ENCODE measurements at regions not wholly inside any gene's neighbourhood (a gene's known extent, or its start where the extent isn't known, plus 50 kb on each side); places are given as distances from the start of the nearest gene placed in this dataset.

GRCh38 chr2:183530333-183530901, 406.2 kb downstream of the NUP35 start:
- H3K4me1 ChIP-seq (ENCODE audit: insufficient read depth, low read length) = no peaks in the 10 kb centered on the region
- H3K4me3 Mint-ChIP-seq = no peak overlapping the region
- peaks cover 6% of the 10 kb centered on the region for H3K9me3 Mint-ChIP-seq
- no peaks in the 10 kb centered on the region for H3K27me3 Mint-ChIP-seq
- ChIA-PET CTCF (no interaction called here), POLR2A (no interaction called here)
- H3K4me3 ChIP-seq (ENCODE audit: low read length) = no peak overlapping the region
- intact Hi-C loops (cut with DNase I, micrococcal nuclease) = no loop called here
- no peaks in the 10 kb centered on the region for H3K36me3 Mint-ChIP-seq (ENCODE audit: low read depth)
- DNase-seq (no peak), ATAC-seq (ENCODE audit: poor library complexity) (no peak)
- H3K27me3 ChIP-seq (ENCODE audit: control insufficient read depth in 1 of 2, insufficient read depth in 2 of 2, low read length in 2 of 2) = no peaks in the 10 kb centered on the region
- no peak overlapping the region for H3K27ac ChIP-seq (ENCODE audit: low read depth in 1 of 2, low read length in 2 of 2)
- H3K36me3 ChIP-seq (ENCODE audit: insufficient read depth, low read length) = no peaks in the 10 kb centered on the region
- no peaks in the 10 kb centered on the region for H3K9me3 ChIP-seq (ENCODE audit: control insufficient read depth in 1 of 2, insufficient read depth in 1 of 2, low read length in 2 of 2)
- no peaks in the 10 kb centered on the region for H3K4me1 Mint-ChIP-seq (ENCODE audit: low read depth)
- TF ChIP-seq CTCF (IDR thresholded peaks at IDR 0.05) = no peak
- no peak overlapping the region for H3K27ac Mint-ChIP-seq

GRCh38 chr2:183532514-183532913, 408.3 kb downstream of the NUP35 start:
- no peak overlapping the region for H3K4me3 Mint-ChIP-seq
- no peak for ATAC-seq (ENCODE audit: poor library complexity)

GRCh38 chr2:183533021-183533420, 408.8 kb downstream of the NUP35 start:
- no peaks in the 10 kb centered on the region for H3K27me3 ChIP-seq (ENCODE audit: control insufficient read depth in 1 of 2, insufficient read depth in 2 of 2, low read length in 2 of 2)
- H3K27ac Mint-ChIP-seq = no peak overlapping the region
- H3K4me1 Mint-ChIP-seq (ENCODE audit: low read depth) = no peaks in the 10 kb centered on the region
- POLR2A ChIA-PET = no interaction called here
- no peaks in the 10 kb centered on the region for H3K36me3 Mint-ChIP-seq (ENCODE audit: low read depth)
- CTCF ChIA-PET = no interaction called here
- intact Hi-C loops (cut with DNase I, micrococcal nuclease) = no loop called here
- H3K9me3 Mint-ChIP-seq = peaks cover 2% of the 10 kb centered on the region
- no peaks in the 10 kb centered on the region for H3K36me3 ChIP-seq (ENCODE audit: insufficient read depth, low read length)
- H3K4me3 ChIP-seq (ENCODE audit: low read length) = no peak overlapping the region
- H3K9me3 ChIP-seq (ENCODE audit: control insufficient read depth in 1 of 2, insufficient read depth in 1 of 2, low read length in 2 of 2) = no peaks in the 10 kb centered on the region
- no peaks in the 10 kb centered on the region for H3K4me1 ChIP-seq (ENCODE audit: insufficient read depth, low read length)
- DNase-seq = no peak
- no peak overlapping the region for H3K27ac ChIP-seq (ENCODE audit: low read depth in 1 of 2, low read length in 2 of 2)
- no peak for TF ChIP-seq CTCF (IDR thresholded peaks at IDR 0.05)
- no peak overlapping the region for H3K4me3 Mint-ChIP-seq
- H3K27me3 Mint-ChIP-seq = no peaks in the 10 kb centered on the region
- ATAC-seq (ENCODE audit: poor library complexity) = no peak

More at GRCh38 chr2:183532514-183532913, 408.3 kb downstream of the NUP35 start:
- Mint-ChIP-seq H3K36me3 (ENCODE audit: low read depth) (no peaks in the 10 kb centered on the region), H3K27me3 (no peaks in the 10 kb centered on the region), H3K4me1 (ENCODE audit: low read depth) (no peaks in the 10 kb centered on the region), H3K27ac (no peak overlapping the region), H3K9me3 (peaks cover 6% of the 10 kb centered on the region)
- no peak for DNase-seq
- intact Hi-C loops (cut with DNase I, micrococcal nuclease) = no loop called here
- no peak for TF ChIP-seq CTCF (IDR thresholded peaks at IDR 0.05)
- ChIA-PET POLR2A (no interaction called here), CTCF (no interaction called here)
- Histone ChIP-seq H3K27ac (ENCODE audit: low read depth in 1 of 2, low read length in 2 of 2) (no peak overlapping the region), H3K4me1 (ENCODE audit: insufficient read depth, low read length) (no peaks in the 10 kb centered on the region), H3K36me3 (ENCODE audit: insufficient read depth, low read length) (no peaks in the 10 kb centered on the region), H3K9me3 (ENCODE audit: control insufficient read depth in 1 of 2, insufficient read depth in 1 of 2, low read length in 2 of 2) (no peaks in the 10 kb centered on the region), H3K27me3 (ENCODE audit: control insufficient read depth in 1 of 2, insufficient read depth in 2 of 2, low read length in 2 of 2) (no peaks in the 10 kb centered on the region), H3K4me3 (ENCODE audit: low read length) (no peak overlapping the region)
